Myocyte (in vitro differentiated cells): ENCODE measurements at regions not wholly inside any gene's neighbourhood (a gene's known extent, or its start where the extent isn't known, plus 50 kb on each side); places are given as distances from the start of the nearest gene placed in this dataset.
"Not testable (repeated sequence)": the region's sequence is repeated elsewhere in the genome, so short reads cannot be mapped to it uniquely, and the experiment has no call there.

Experiments
- DNase-seq: peaks from one replicate; pipeline ENCODE4 v3.0.0-alpha.2; 2012; ENCODE audit warnings: low read depth

GRCh38 chr16:15307184-15307583 is 70.9 kb downstream of the NPIPA5 start:
- not testable (repeated sequence) for DNase-seq

- DNase-seq: peak; percentile 28
Observed at GRCh38 chr16:15305889-15306288, 72.2 kb downstream of the NPIPA5 start.

- not testable (repeated sequence) for DNase-seq
Observed at GRCh38 chr16:15303667-15304324, 74.3 kb downstream of the NPIPA5 start.

- DNase-seq: not testable (repeated sequence)
Observed at GRCh38 chr16:15297104-15297503, 81.0 kb downstream of the NPIPA5 start.

- DNase-seq: not testable (repeated sequence)
Observed at GRCh38 chr16:15274796-15275195, 103.3 kb downstream of the NPIPA5 start.

GRCh38 chr16:15273964-15274363 is 104.1 kb downstream of the NPIPA5 start:
- DNase-seq: not testable (repeated sequence)

GRCh38 chr16:15266941-15267340 is 111.2 kb downstream of the NPIPA5 start:
- DNase-seq: not testable (repeated sequence)

GRCh38 chr16:15262212-15262611 is 115.9 kb downstream of the NPIPA5 start:
- DNase-seq: not testable (repeated sequence)

GRCh38 chr16:15247971-15248370 is 130.1 kb downstream of the NPIPA5 start:
- DNase-seq: not testable (repeated sequence)

GRCh38 chr16:15236674-15237323 is 141.3 kb downstream of the NPIPA5 start:
- not testable (repeated sequence) for DNase-seq

- not testable (repeated sequence) for DNase-seq
Observed at GRCh38 chr16:15235140-15235539, 141.1 kb upstream of the RRN3 start.

GRCh38 chr16:15234702-15235101 is 140.6 kb upstream of the RRN3 start:
- DNase-seq: not testable (repeated sequence)

- not testable (repeated sequence) for DNase-seq
Observed at GRCh38 chr16:15230432-15230831, 136.4 kb upstream of the RRN3 start.

- not testable (repeated sequence) for DNase-seq
Observed at GRCh38 chr16:15229661-15230060, 135.6 kb upstream of the RRN3 start.

- DNase-seq: not testable (repeated sequence)
Observed at GRCh38 chr16:15224651-15225050, 130.6 kb upstream of the RRN3 start.

GRCh38 chr16:15223398-15223797 is 129.3 kb upstream of the RRN3 start:
- not testable (repeated sequence) for DNase-seq

- peak; percentile 9 for DNase-seq
Observed at GRCh38 chr16:15219679-15220615, 125.9 kb upstream of the RRN3 start.

- not testable (repeated sequence) for DNase-seq
Observed at GRCh38 chr16:15218856-15219500, 124.9 kb upstream of the RRN3 start.

GRCh38 chr16:15207202-15207981 is 113.3 kb upstream of the RRN3 start:
- DNase-seq: peak; percentile 2

GRCh38 chr16:15206439-15206838 is 112.4 kb upstream of the RRN3 start:
- peak; percentile 48 for DNase-seq
